Sigmoid colon (tissue), 4 donors: ENCODE measurements at regions not wholly inside any gene's neighbourhood (a gene's known extent, or its start where the extent isn't known, plus 50 kb on each side); places are given as distances from the start of the nearest gene placed in this dataset.

ENCODE experiments used
- CTCF ChIP-seq, 4 experiments: fragments of 450-650 bp in 3 of 4; fragments of 200-600 bp in 1 of 4; IDR thresholded peaks; one replicate each; pipeline ENCODE4 v1.5.1; 2016 to 2019; ENCODE audit warnings: antibody characterized with exemption in 4 of 4, mild to moderate bottlenecking in 3 of 4, moderate library complexity in 2 of 4
- EP300 ChIP-seq, 4 donors: sonication (generic); formaldehyde crosslinking; IDR thresholded peaks; one replicate each; pipeline ENCODE4 v1.6.1; 2017; ENCODE audit warnings: antibody characterized with exemption in 4 of 4
- POLR2A ChIP-seq, 2 donors: fragments of 450-650 bp; IDR thresholded peaks; one replicate each; pipeline ENCODE4 v1.6.1; 2016; ENCODE audit warnings: antibody characterized with exemption in 2 of 2, mild to moderate bottlenecking in 2 of 2, moderate library complexity in 2 of 2
- POLR2AphosphoS5 ChIP-seq, 4 donors: sonication (generic); formaldehyde crosslinking; IDR thresholded peaks; one replicate each; pipeline ENCODE4 v1.6.1; 2017; ENCODE audit warnings: antibody characterized with exemption in 4 of 4

DNA sequence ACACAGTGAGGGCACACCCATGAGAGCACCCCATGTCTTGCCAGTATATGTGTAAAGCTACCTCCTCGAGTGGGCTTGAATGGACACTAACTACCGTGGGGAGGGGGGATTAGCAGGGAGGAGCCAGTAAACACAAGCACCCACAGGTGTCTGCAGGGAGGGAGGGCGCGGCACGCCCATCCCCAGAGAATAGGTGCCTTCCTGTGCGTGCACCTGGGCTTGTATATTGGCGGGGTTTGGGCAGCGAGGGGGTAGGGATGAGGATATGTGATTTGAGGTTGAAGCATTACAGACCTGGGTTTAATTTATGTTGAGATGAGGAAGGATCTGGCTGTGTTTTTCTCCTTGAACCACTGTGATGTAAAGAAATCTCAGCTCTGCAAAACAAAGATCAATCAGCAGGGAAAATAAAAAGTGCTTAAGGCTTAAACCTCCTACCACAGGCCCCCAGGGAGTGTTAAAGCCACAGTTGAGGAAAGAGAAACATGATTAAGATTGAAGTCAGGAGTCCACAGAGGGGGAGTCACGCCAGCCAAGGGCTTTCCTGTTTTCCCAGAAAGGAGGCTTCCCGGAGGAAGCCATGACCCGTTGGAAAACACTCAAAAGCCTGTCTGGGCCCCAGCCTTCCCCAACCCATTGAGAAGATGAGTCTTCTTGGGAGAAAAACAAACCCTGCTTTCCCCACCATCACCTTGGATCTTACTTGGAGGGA lies 80.0 kb downstream of the CAMK2N1 start:
- TF ChIP-seq CTCF (IDR thresholded peaks at IDR 0.05) = no peak
- TF ChIP-seq POLR2AphosphoS5 (IDR thresholded peaks at IDR 0.05) = no peak
- no peak for TF ChIP-seq EP300 (IDR thresholded peaks at IDR 0.05)
- TF ChIP-seq POLR2A (IDR thresholded peaks at IDR 0.05) = no peak
